Activated T-cell treated with anti-CD3 and anti-CD28 coated beads, Interleukin-2, amount 50 U/mL, for 48 hours (primary cell): ENCODE measurements at regions not wholly inside any gene's neighbourhood (a gene's known extent, or its start where the extent isn't known, plus 50 kb on each side); places are given as distances from the start of the nearest gene placed in this dataset.
"Not testable (repeated sequence)": the region's sequence is repeated elsewhere in the genome, so short reads cannot be mapped to it uniquely, and the experiment has no call there.

Source experiments
- DNase-seq, 2 experiments: peaks; one replicate each; pipeline ENCODE4 v3.0.0-alpha.2; 2020

DNA sequence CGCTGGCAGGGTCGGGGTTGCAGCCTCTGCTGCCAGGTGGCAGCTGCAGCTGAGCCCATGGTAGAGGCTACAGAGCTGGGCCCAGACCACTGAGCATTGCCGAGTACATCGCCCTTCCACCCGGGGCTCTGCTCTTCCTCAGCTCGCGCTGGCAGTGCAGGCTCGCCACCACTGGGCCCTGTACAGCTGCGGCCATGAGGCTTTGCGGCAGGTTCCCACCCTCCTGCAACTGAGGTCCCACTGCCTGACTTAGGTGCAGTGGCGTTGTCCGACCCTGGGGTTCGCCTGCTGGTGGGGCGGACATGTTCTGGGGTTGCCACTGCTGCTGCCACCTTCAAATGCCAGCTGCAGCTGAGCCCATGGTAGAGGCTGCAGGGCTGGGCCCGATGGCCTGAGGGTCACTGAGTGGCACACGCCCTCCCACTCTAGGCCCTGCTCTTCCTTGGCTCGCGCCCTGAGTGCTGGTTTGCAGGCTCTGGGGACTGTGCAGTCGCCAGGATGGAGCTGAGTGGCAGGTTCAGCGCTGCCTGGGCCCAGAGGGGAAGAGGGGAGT is 359.8 kb downstream of the FOXD4L6 start:
- not testable (repeated sequence) for DNase-seq

DNA sequence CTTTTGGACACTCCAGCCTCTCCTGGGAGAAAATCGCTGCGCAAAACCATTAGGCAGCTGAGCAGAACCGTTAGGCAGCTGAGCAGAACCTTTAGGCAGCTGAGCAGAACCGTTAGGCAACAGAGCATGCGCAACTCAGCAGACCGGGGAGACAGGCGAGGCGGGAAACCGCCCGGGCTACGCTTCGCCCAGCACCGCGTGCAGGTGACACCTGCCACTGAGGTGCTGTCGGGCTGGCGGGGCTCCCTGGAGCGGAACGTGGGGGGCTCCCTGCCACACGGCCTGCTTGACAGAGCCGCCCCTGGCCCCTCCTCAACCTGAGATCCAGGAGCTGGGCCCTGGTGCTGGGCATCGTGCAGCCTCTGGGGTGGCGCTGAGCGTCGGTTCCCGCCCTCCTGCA is 360.3 kb downstream of the FOXD4L6 start:
- DNase-seq: not testable (repeated sequence)

DNA sequence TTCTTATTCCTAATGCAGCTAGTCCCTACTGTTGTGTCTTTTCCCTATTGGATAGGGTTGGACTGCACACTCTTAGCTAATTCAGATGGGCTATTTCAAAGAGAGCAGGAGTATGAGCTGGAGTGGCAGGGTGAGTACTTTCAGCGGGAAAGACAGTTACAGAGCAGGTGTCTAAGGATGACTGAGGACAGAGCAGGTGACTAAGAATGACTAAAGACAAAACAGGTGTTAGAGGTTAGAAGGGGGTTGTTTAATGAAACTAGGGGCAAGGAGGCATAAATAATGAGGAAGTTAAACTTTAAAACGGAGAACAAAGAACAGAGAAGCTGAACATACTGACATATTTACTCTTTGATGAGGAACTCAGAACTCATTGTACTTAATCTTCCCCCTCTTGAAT is 373.5 kb downstream of the FOXD4L6 start:
- not testable (repeated sequence) for DNase-seq

DNA sequence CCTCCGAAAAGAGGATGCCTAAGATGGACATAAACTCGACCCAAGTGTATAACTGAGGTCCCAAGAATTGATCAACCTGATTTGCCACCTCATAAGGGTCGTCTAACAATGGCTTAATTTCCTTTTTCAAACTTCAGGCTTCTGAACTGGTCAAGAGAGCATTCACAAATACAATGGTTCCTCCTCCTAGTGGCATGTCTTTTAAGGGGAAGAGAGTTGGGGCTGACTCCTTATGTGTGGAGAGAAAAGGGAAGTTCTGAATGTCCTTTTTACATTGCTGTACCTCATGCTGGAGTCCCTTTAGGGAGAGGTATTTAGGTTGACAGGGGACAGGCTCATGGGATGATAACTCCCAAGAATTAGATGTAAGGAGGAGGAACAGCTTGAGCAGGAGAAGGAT is 375.2 kb downstream of the FOXD4L6 start:
- DNase-seq: not testable (repeated sequence)

DNA sequence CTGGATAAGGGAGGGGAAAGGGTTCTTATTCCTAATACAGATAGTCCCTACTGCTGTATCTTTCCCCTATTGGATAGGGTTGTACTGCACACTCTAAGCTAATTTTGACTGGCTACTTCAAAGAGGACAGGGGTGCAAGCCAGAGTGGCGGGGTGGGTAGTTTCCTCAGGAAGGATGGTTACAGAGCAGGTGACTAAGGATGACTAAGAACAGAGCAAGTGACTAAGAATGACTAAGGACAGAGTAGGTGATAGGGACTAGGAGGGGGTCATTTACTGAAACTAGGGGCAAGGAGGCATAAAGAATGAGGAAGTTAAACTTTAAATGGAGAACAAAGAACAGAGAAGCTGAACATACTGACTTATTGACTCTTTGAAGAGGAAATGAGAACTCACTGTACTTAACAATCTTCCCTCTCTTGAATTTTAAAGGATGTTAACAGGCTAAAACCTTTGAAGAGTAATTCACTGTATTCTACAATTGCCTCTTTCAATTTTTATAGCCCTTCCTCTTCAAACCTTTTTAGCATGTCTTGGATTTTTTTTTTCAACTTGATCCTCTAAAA is 381.5 kb downstream of the FOXD4L6 start:
- DNase-seq: peak in 1 of 2 experiments; percentile 15
